Ammon's horn (tissue), 1 donor: ENCODE measurements at regions not wholly inside any gene's neighbourhood (a gene's known extent, or its start where the extent isn't known, plus 50 kb on each side); places are given as distances from the start of the nearest gene placed in this dataset.
A peak's percentile ranks its signal among the peaks of the same experiment; 100 is the strongest.

Source experiments
- DNase-seq: peaks from one replicate; pipeline ENCODE4 v3.0.0-alpha.2; 2016; ENCODE audit warnings: low spot score

GRCh38 chr9:84177407-84177806 lies 163.2 kb downstream of the SLC28A3 start:
- no peak for DNase-seq

- DNase-seq, result no peak
Measured at GRCh38 chr9:84179531-84179930, 161.0 kb downstream of the SLC28A3 start.

GRCh38 chr9:84187090-84187489 lies 153.5 kb downstream of the SLC28A3 start:
- DNase-seq, result no peak

- no peak for DNase-seq
Measured at GRCh38 chr9:84189904-84190303, 150.7 kb downstream of the SLC28A3 start.

GRCh38 chr9:84190411-84190810 lies 150.1 kb downstream of the SLC28A3 start:
- peak; percentile 10 for DNase-seq

- DNase-seq, result no peak
Measured at GRCh38 chr9:84206801-84207370, 133.7 kb downstream of the SLC28A3 start.

GRCh38 chr9:84207491-84207951 lies 133.0 kb downstream of the SLC28A3 start:
- peak; percentile 74 for DNase-seq

GRCh38 chr9:84212246-84212645 lies 128.3 kb downstream of the SLC28A3 start:
- DNase-seq, result no peak

GRCh38 chr9:84212982-84213381 lies 127.6 kb downstream of the SLC28A3 start:
- no peak for DNase-seq

GRCh38 chr9:84216151-84216550 lies 124.4 kb downstream of the SLC28A3 start:
- no peak for DNase-seq

- no peak for DNase-seq
Measured at GRCh38 chr9:84218322-84218721, 122.2 kb downstream of the SLC28A3 start.

GRCh38 chr9:84224246-84224645 lies 116.3 kb downstream of the SLC28A3 start:
- no peak for DNase-seq
